T47D (cell line): ENCODE measurements at regions not wholly inside any gene's neighbourhood (a gene's known extent, or its start where the extent isn't known, plus 50 kb on each side); places are given as distances from the start of the nearest gene placed in this dataset.

Experiments used
- DNase-seq, 2 experiments: peaks; one replicate each; pipeline versions ENCODE4 v3.0.0 to v3.0.0-alpha.2; 2011 to 2012; ENCODE audit warnings: low read depth in 1 of 2, low spot score in 1 of 2
- JUND ChIP-seq: IDR thresholded peaks from 2 replicates; pipeline ENCODE4 v1.6.1; 2012; ENCODE audit warnings: low read depth
- in situ Hi-C: cut with HindIII; loops from 2 replicates; pipeline ENCODE4 v1.10.0; 2016; ENCODE audit warnings: low sequenced_read_pairs, low pct_unique_long_range_greater_than_20kb

DNA sequence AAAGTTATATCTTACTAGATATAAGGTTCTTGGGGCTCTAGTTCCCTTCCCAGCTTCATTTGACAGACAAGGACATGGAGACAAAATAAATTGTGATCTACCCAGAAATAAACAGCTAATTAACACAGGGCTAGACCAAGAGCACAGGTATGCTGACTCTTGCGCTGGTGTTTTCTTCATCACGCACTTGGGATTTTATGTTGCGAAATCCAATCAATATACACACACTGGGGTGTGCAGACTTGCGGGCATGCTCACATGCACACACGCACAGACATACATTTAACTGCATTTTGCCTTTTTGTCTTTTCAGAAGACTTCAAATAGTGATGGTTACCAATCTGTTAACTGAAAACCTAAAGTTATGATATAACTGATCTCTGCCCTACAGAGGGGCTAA is 91.2 kb downstream of the LRATD1 start:
- in situ Hi-C loops = no loop called here
- TF ChIP-seq JUND = no peak
- DNase-seq = no peak

GRCh38 chr2:14735696-14736095 is 103.2 kb downstream of the LRATD1 start:
- TF ChIP-seq JUND = no peak
- DNase-seq = peak in 1 of 2 experiments; percentile 5
- in situ Hi-C loops = no loop called here

GRCh38 chr2:14737201-14737600 is 104.7 kb downstream of the LRATD1 start:
- in situ Hi-C loops = no loop called here
- TF ChIP-seq JUND = no peak
- no peak for DNase-seq

GRCh38 chr2:14743861-14744260 is 111.3 kb downstream of the LRATD1 start:
- TF ChIP-seq JUND = no peak
- peak in 1 of 2 experiments; percentile 5 for DNase-seq
- in situ Hi-C loops = no loop called here

DNA sequence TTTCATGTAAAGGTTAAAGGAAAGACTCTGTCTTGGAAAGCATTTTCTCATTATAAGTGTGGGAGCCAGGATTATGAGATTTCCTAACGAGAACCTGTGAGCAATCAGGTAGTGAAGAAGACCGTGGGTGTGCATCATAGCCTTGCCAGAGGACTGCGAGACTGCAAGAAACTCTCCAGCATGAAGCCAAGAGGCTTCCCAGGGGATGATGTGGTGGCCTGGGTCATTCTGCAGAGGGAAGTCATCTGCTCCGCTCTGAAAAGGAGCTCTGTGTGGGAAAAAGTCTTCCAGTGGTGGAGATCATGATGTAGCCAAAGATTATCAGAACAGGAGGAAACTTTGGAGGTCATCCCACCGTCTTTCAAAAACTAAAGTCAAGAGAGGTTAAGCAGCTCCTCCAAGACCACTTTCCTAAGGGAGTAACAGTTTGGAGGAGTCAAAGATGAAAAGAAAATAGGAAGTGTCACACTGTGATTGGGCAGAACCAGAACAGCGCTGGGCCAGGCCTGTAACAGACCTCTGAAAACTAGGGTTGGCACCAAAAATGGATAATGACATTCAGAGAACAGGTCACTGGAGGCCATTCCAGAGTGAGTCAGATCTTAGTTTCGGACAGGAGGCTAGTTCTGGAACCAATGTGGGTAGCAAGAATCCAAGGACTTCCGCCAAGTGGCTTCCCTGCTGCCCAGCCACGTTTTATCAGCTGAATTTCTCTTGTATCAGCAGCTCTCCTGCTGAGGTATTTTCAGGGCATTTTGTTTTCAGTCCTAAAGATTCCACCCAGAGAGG is 113.0 kb downstream of the LRATD1 start:
- no peak for TF ChIP-seq JUND
- no peak for DNase-seq
- in situ Hi-C loops = no loop called here

- DNase-seq = no peak
- in situ Hi-C loops = no loop called here
- no peak for TF ChIP-seq JUND
Observed at GRCh38 chr2:14746133-14746532, 113.6 kb downstream of the LRATD1 start.

DNA sequence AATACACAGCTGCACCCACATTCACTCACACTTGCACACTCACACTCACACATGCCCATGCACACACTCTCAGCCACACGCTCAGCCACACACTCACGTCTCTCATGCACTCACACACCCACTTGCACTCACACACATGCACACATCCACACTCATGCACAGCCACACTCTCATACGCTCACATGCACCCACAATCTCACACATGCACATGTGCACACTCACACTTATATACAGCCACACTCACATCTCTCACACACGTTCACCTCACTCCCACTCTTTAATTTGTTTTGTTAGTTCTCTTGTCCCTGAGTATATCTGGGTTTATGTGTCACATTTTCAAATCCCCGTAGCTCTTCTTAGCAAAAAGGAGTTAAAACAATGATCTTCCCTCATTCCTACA is 114.9 kb downstream of the LRATD1 start:
- TF ChIP-seq JUND = no peak

DNA sequence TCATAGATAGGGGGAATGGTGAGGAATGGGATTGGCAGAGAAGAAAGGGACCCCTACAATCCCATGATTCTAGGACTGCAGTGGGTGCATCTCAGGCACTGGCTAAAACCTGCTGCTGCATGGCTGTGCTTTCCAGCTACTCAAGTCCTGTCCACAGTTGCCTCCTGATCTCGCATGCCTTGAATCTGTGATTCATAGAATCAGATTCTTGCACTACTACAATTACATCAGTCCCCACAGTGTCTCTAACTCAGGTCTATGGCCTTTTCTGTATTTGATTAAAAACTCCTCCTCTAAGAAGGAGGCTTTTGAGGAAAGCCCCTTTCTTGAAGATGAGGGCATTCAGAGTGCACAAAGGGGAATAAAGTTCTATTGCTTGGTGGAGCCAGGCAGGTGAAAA is 117.4 kb downstream of the LRATD1 start:
- no peak for DNase-seq
- no peak for TF ChIP-seq JUND
- in situ Hi-C loops = no loop called here

More for the DNA sequence above, 114.9 kb downstream of the LRATD1 start:
- no peak for DNase-seq
- in situ Hi-C loops = no loop called here

GRCh38 chr2:14750433-14750832 is 117.9 kb downstream of the LRATD1 start:
- no peak for DNase-seq
- in situ Hi-C loops = no loop called here
- TF ChIP-seq JUND = no peak

DNA sequence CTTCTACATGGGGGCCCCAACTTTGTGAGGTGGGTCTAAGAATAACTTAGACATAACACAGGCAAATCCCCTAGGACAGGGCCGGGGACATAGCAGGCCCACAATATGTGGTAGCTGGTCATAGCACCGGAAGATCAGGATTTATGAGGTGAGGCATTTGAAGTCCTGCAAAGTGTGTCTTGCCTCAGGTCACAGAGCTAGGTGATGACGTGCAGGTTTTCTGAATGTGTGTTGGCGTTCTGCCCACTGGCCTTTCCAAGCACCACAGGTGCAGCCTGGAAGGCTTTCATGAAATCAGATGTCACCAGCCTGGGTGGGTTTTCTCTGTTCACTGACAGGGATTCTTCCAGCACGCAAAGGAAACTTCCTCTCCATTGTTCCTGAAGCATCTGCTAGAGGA is 119.1 kb downstream of the LRATD1 start:
- in situ Hi-C loops = no loop called here
- no peak for TF ChIP-seq JUND
- peak in 1 of 2 experiments; percentile 44 for DNase-seq

- in situ Hi-C loops = no loop called here
- DNase-seq = peak in 1 of 2 experiments; percentile 3
- no peak for TF ChIP-seq JUND
Observed at GRCh38 chr2:14752295-14752694, 119.8 kb downstream of the LRATD1 start.

GRCh38 chr2:14756122-14756541 is 123.6 kb downstream of the LRATD1 start:
- no peak for TF ChIP-seq JUND
- in situ Hi-C loops = no loop called here
- no peak for DNase-seq

- no peak for DNase-seq
- TF ChIP-seq JUND = no peak
- in situ Hi-C loops = no loop called here
Observed at GRCh38 chr2:14756981-14757657, 124.6 kb downstream of the LRATD1 start.
